ENCODE measurements at regions not wholly inside any gene's neighbourhood (a gene's known extent, or its start where the extent isn't known, plus 50 kb on each side); places are given as distances from the start of the nearest gene placed in this dataset.

DNA sequence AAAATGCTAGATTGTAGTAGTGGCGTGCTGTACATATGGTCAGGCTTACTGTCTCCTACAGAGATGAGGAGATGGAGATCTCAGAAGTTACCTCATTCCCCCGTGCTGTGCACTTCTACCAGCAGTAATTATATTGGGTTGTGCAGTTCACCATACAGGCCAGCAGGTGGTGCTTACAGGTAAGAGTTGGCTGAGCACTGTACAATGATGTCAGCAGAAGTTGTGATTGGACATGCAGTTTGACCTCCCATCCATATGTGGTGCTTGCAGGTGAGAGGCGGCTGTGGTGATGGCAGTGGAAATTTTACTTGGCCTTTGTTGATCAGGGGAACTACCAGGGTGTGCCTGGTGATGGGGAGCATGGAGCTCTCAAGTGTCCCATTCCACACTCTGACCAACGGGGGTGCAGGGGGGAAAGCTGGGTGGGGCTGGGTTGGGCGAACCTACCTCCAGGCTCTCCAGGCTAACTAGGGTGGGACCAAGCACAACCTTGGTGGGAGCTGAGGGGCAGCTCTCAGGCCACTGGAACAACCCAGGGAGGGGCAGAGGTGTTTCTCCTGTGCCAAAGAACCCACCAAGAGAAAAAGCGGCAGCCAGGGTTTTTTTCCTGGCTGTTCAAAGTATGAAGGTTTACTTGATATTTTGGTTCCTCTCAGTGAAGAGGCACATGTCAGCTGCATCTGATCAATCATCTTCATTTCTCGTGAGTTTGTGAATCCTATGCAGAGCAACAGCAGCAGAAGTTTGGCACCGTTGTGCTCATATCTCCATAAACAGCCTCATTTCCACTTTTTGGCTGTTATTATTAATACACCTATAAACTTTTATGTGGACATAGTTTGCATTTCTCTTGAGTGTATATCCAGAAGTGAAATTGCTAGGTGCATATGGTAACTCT, 73.8 kb upstream of the FREM3 start:
- peak in 6 of 14 experiments; percentile 2 to 49 (median 18) for DNase-seq
- TF ChIP-seq, protein P1, sequence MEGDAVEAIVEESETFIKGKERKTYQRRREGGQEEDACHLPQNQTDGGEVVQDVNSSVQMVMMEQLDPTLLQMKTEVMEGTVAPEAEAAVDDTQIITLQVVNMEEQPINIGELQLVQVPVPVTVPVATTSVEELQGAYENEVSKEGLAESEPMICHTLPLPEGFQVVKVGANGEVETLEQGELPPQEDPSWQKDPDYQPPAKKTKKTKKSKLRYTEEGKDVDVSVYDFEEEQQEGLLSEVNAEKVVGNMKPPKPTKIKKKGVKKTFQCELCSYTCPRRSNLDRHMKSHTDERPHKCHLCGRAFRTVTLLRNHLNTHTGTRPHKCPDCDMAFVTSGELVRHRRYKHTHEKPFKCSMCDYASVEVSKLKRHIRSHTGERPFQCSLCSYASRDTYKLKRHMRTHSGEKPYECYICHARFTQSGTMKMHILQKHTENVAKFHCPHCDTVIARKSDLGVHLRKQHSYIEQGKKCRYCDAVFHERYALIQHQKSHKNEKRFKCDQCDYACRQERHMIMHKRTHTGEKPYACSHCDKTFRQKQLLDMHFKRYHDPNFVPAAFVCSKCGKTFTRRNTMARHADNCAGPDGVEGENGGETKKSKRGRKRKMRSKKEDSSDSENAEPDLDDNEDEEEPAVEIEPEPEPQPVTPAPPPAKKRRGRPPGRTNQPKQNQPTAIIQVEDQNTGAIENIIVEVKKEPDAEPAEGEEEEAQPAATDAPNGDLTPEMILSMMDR (IDR thresholded peaks at IDR 0.05) = no peak
- intact Hi-C loops (cut with DNase I, micrococcal nuclease) = no loop called here
- Histone ChIP-seq H3K4me3 (ENCODE audit: low read length) (no peak overlapping the region), H3K27ac (ENCODE audit: low read depth in 1 of 2, low read length in 2 of 2) (no peak overlapping the region), H3K36me3 (ENCODE audit: insufficient read depth, low read length) (no peaks in the 10 kb centered on the region), H3K9me3 (ENCODE audit: control insufficient read depth in 1 of 2, insufficient read depth in 1 of 2, low read length in 2 of 2) (peaks cover 0 to 4% of the 10 kb centered on the region in 2 experiments), H3K4me1 (ENCODE audit: insufficient read depth, low read length) (no peaks in the 10 kb centered on the region), H3K27me3 (ENCODE audit: control insufficient read depth in 1 of 2, insufficient read depth in 2 of 2, low read length in 2 of 2) (no peaks in the 10 kb centered on the region)
- ChIA-PET CTCF (no interaction called here), POLR2A (no interaction called here)
- H3K27me3 Mint-ChIP-seq = peaks cover 3% of the 10 kb centered on the region
- no peak overlapping the region for H3K4me3 Mint-ChIP-seq
- ATAC-seq (ENCODE audit: poor library complexity) = no peak
- no peak overlapping the region for H3K27ac Mint-ChIP-seq
- peaks cover 10% of the 10 kb centered on the region for H3K9me3 Mint-ChIP-seq
- no peaks in the 10 kb centered on the region for H3K36me3 Mint-ChIP-seq (ENCODE audit: low read depth)
- H3K4me1 Mint-ChIP-seq (ENCODE audit: low read depth) = no peaks in the 10 kb centered on the region

DNA sequence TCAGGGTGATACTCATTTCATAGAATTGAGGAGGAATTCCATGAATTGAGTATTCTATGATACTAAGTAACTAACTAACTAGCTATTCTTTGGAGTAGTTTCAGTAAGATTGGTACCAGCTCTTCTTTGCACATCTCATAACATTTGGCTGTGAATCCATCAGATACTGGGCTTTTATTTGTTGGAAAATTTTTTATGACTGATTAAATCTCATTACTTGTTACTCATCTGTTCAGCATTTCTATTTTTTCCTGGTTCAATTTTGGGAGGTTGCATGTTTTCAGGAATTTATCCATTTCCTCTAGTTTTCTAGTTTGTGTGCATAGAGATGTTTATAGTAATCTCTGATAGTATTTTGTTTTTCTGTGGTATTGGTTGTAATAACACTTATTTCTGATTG, 70.8 kb upstream of the FREM3 start:
- ChIA-PET CTCF (no interaction called here), POLR2A (no interaction called here)
- intact Hi-C loops (cut with DNase I, micrococcal nuclease) = no loop called here
- H3K27me3 ChIP-seq (ENCODE audit: control insufficient read depth in 1 of 2, insufficient read depth in 2 of 2, low read length in 2 of 2) = no peaks in the 10 kb centered on the region
- Mint-ChIP-seq H3K4me3 (no peak overlapping the region), H3K27ac (no peak overlapping the region), H3K27me3 (peaks cover 3% of the 10 kb centered on the region), H3K36me3 (ENCODE audit: low read depth) (no peaks in the 10 kb centered on the region), H3K4me1 (ENCODE audit: low read depth) (no peaks in the 10 kb centered on the region), H3K9me3 (peaks cover 10% of the 10 kb centered on the region)
- TF ChIP-seq, protein P1 (IDR thresholded peaks at IDR 0.05) = no peak
- no peaks in the 10 kb centered on the region for H3K4me1 ChIP-seq (ENCODE audit: insufficient read depth, low read length)
- no peak overlapping the region for H3K27ac ChIP-seq (ENCODE audit: low read depth in 1 of 2, low read length in 2 of 2)
- H3K9me3 ChIP-seq (ENCODE audit: control insufficient read depth in 1 of 2, insufficient read depth in 1 of 2, low read length in 2 of 2) = peaks cover 0 to 4% of the 10 kb centered on the region in 2 experiments
- DNase-seq = no peak
- H3K4me3 ChIP-seq (ENCODE audit: low read length) = no peak overlapping the region
- ATAC-seq (ENCODE audit: poor library complexity) = no peak
- no peaks in the 10 kb centered on the region for H3K36me3 ChIP-seq (ENCODE audit: insufficient read depth, low read length)

DNA sequence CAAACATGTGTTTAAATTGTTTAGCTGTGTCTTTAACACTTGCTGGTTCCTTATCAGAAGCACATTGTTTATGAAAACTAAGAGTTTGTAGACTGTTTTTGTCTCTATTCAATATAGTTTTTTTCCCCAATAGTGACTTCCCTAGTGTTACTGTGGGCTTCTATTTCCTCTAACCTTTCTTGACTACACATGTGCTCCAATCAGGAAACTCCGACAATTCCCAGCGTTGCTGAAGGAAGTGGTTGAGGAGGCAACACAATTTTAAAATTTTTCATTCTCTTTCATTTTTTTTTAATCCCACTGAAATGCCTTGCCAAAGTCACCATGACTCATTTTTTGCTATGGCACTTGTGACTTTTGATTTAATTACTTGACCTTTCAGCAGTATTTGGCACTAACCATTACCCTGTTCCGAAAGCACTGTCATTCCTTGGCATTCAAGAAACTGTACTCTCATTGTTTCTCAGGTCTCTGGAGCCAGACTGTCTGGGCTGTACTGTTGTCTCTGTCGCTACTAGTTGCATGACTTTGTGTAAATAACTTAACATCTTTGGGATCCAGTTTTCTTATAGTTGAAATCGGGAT, 67.6 kb upstream of the FREM3 start:
- POLR2A ChIA-PET = no interaction called here
- ATAC-seq (ENCODE audit: poor library complexity) = no peak
- Mint-ChIP-seq H3K4me3 (no peak overlapping the region), H3K27me3 (no peaks in the 10 kb centered on the region), H3K4me1 (ENCODE audit: low read depth) (no peaks in the 10 kb centered on the region), H3K27ac (no peak overlapping the region), H3K36me3 (ENCODE audit: low read depth) (no peaks in the 10 kb centered on the region), H3K9me3 (peaks cover 5% of the 10 kb centered on the region)
- H3K36me3 ChIP-seq (ENCODE audit: insufficient read depth, low read length) = no peaks in the 10 kb centered on the region
- H3K27me3 ChIP-seq (ENCODE audit: control insufficient read depth in 1 of 2, insufficient read depth in 2 of 2, low read length in 2 of 2) = no peaks in the 10 kb centered on the region
- no peak overlapping the region for H3K27ac ChIP-seq (ENCODE audit: low read depth in 1 of 2, low read length in 2 of 2)
- H3K4me3 ChIP-seq (ENCODE audit: low read length) = no peak overlapping the region
- intact Hi-C loops (cut with DNase I, micrococcal nuclease) = no loop called here
- no peak for DNase-seq
- no peaks in the 10 kb centered on the region for H3K4me1 ChIP-seq (ENCODE audit: insufficient read depth, low read length)
- CTCF ChIA-PET = no interaction called here
- peaks cover 0 to 4% of the 10 kb centered on the region in 2 experiments for H3K9me3 ChIP-seq (ENCODE audit: control insufficient read depth in 1 of 2, insufficient read depth in 1 of 2, low read length in 2 of 2)
- TF ChIP-seq, protein P1 (IDR thresholded peaks at IDR 0.05) = no peak
